ENCODE measurements at regions not wholly inside any gene's neighbourhood (a gene's known extent, or its start where the extent isn't known, plus 50 kb on each side); places are given as distances from the start of the nearest gene placed in this dataset.

DNA sequence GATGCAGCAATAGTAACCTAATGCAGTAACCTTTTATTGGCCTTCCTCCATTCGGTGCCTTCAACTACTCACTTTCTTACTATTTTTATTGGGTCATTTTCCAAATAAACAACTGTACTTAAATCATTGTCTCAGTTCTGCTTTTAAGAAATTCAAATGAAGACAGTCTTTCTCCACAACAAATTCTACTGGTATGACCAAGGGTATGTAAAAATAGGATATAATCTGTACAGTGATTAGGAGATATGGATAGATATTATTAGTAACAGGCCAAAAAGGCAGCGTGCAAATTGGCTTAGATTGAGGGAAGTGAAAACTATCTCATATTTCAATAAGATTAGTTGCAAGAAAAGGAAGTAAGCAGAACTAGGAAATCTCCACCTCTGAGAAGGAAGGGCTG is 177.4 kb upstream of the PPP1R2C start:
- DNase-seq: no peak
- Mint-ChIP-seq H3K36me3 (no peaks in the 10 kb centered on the region), H3K27me3 (ENCODE audit: low read depth in 3 of 3) (peaks cover 0 to 1% (median 0%) of the 10 kb centered on the region in 3 donors), H3K9me3 (no peaks in the 10 kb centered on the region), H3K4me3 (peak overlapping the region in 1 of 5 donors; percentile 31), H3K27ac (peak overlapping the region in 1 of 6 donors; percentile 22), H3K4me1 (peaks cover 12 to 15% of the 10 kb centered on the region in 2 donors)

DNA sequence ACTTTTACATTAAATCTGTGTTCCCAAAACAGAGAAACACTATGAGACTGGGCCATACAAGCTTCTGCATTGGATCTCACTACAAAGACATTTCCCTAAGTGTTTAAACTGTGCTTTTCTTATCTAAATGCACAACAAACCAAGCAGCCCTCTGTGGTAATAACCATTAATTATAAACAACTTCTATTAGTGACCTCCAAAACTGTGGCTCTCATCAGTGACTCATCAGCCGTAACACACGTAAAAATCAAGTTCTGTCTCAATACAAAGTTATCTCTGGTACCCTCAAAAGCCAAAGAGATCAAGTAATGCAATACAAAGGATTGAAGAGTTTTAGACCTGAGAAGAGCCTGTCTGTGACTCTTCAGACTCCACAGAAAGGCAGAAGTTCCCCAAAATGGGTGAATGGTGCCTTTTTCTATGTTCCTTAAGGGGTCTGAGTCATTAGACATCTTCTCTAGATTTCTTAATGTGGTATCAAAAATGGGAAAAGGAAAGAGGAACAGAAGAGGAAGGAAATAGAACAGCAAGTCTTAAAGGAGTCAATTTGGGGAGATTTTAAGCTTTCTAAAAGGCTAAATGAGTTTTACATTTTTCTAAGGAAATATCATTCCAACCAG is 189.8 kb upstream of the PPP1R2C start:
- Mint-ChIP-seq H3K9me3 (no peaks in the 10 kb centered on the region), H3K27ac (no peak overlapping the region), H3K4me1 (no peaks in the 10 kb centered on the region), H3K4me3 (no peak overlapping the region), H3K27me3 (ENCODE audit: low read depth in 3 of 3) (peaks cover 0 to 1% (median 0%) of the 10 kb centered on the region in 3 donors), H3K36me3 (no peaks in the 10 kb centered on the region)
- DNase-seq: no peak

DNA sequence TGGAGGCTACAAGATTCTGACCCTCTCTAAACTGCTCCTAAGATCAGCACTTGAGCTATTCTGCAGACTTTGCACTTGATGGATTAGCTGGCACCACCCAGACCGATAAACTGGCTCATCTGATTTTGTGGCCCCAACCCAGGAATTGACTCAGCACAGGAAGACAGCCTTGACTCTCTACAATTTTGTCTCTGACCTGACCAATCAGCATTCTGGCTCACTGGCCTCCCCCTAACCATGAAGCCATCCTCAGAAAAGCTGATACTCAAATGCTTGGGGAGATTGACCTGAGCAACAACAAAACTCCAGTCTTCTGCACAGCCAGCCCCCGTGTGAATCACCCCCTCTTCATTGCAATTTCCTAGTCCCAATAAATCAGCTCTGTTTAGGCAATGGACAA is 195.4 kb upstream of the PPP1R2C start:
- Mint-ChIP-seq H3K27ac (peak overlapping the region in 1 of 6 donors; percentile 49), H3K4me3 (no peak overlapping the region), H3K36me3 (no peaks in the 10 kb centered on the region), H3K27me3 (ENCODE audit: low read depth in 3 of 3) (peaks cover 0 to 6% (median 2%) of the 10 kb centered on the region in 3 donors), H3K9me3 (peaks cover 0 to 9% (median 0%) of the 10 kb centered on the region in 6 donors), H3K4me1 (no peaks in the 10 kb centered on the region)
- DNase-seq: no peak

DNA sequence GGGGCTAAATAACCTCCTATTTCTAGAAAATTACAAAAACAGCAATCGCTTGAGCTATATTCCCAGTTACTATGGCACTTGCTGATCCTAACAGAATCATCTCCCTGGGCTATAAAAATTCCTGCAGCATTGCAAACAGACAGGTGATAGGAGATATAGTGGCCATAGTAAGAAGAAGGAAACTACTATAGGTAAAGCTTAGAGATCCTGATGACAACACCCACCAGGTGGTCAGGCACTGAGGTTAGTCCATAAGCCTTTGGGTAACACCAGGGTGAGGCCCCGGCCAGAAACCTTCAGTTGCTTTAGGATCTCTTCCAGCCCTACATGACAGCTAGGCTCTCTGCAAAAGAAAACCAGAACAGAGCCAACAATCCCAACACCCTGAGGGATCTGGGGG is 197.9 kb upstream of the PPP1R2C start:
- Mint-ChIP-seq H3K9me3 (peaks cover 0 to 9% (median 0%) of the 10 kb centered on the region in 6 donors), H3K4me1 (no peaks in the 10 kb centered on the region), H3K36me3 (no peaks in the 10 kb centered on the region), H3K4me3 (no peak overlapping the region), H3K27ac (no peak overlapping the region), H3K27me3 (ENCODE audit: low read depth in 3 of 3) (peaks cover 0 to 6% (median 1%) of the 10 kb centered on the region in 3 donors)
- no peak for DNase-seq

DNA sequence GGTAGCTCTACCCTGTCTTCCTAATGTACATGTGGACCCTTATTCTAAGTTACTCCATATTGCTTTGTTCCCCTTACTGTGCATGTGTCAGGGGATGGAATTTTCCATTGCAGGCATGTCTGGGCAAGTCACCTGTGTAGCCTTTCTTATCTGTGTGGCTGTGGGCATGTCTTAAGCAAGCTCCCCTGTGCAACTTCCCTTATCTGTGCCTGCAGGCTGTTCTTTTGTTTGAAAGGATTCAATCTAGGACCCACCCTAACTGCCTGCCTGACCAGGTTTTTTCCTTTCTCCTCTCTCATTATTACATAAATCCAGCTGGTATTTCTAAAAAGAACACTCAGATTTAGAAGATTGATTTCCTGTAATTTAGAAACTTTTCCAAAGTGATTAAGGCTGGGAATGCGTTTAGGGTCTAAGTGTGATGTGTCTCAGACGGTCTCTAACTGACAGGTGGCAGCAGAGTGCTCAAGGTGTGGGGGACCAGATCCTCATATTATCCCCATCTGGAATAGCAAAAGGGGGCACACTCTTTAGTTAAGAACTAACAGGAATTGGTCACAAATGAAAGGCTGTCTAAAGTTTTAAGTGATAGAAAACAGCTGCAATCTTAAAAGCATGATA is 198.9 kb upstream of the PPP1R2C start:
- no peaks in the 10 kb centered on the region for H3K4me1 Mint-ChIP-seq
- no peak overlapping the region for H3K4me3 Mint-ChIP-seq
- DNase-seq: no peak
- H3K27me3 Mint-ChIP-seq (ENCODE audit: low read depth in 3 of 3): peaks cover 0 to 6% (median 1%) of the 10 kb centered on the region in 3 donors
- no peaks in the 10 kb centered on the region for H3K36me3 Mint-ChIP-seq
- H3K27ac Mint-ChIP-seq: no peak overlapping the region
- peaks cover 0 to 9% (median 0%) of the 10 kb centered on the region in 6 donors for H3K9me3 Mint-ChIP-seq

DNA sequence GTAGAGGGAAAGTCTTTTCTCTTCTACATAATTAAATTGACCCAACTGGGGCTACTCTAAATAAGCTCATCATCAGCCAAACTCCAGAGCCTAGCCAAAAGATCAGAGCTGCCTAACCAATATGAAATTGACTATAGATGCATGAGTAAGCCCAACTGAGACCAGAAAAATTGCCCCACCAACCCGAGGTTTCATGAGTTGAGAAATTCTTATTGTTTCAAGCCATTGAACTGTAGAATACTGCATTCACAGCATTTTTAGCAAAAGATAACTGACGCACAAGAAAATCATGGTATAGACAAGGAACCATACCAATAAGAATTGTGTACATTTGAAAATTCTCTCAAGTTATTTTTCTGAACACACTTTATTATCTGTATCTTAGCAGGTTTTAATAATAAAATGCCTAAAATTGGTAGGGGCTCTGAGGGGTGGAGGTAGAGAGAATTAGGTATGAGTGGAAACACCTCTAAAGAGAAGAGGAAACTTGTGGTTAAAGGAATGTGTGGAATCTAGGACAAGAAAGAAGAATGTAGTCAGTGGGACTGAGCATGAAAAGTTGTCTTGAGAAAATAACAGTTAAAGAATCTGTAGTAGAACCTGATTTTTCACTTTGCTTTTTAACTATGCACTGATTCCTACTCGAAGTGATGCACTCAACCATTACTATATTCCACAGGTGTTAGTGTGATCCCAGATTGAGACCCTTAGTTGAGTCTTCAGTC is 200.9 kb upstream of the PPP1R2C start:
- Mint-ChIP-seq H3K27me3 (ENCODE audit: low read depth in 3 of 3) (peaks cover 0 to 2% (median 1%) of the 10 kb centered on the region in 3 donors), H3K4me3 (no peak overlapping the region), H3K9me3 (peaks cover 0 to 2% (median 0%) of the 10 kb centered on the region in 6 donors), H3K27ac (no peak overlapping the region), H3K4me1 (no peaks in the 10 kb centered on the region), H3K36me3 (no peaks in the 10 kb centered on the region)
- no peak for DNase-seq

DNA sequence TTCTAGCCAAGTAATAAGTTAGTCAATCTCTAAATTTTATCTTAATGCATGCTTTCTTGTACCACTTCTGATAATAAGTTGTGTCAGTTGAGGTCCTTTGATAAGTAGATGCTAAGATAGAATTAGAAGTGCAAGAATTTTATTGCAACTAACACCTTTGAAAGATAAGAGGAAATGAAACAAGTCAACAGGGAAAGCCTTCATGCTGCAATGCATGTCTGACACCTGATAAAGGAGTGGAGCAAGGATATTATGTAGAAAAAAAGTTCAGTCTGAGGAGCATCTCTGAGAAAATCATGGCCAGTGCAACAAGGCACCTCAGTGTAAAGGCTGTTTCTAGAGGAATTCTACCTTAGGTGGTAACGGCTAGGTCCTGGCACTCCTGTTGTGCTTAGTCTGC is 210.7 kb upstream of the PPP1R2C start:
- no peak overlapping the region for H3K27ac Mint-ChIP-seq
- H3K4me1 Mint-ChIP-seq: no peaks in the 10 kb centered on the region
- no peak for DNase-seq
- H3K4me3 Mint-ChIP-seq: no peak overlapping the region
- H3K27me3 Mint-ChIP-seq (ENCODE audit: low read depth in 3 of 3): peaks cover 4 to 8% (median 4%) of the 10 kb centered on the region in 3 donors
- H3K9me3 Mint-ChIP-seq: peaks cover 0 to 2% (median 0%) of the 10 kb centered on the region in 6 donors
- H3K36me3 Mint-ChIP-seq: no peaks in the 10 kb centered on the region

DNA sequence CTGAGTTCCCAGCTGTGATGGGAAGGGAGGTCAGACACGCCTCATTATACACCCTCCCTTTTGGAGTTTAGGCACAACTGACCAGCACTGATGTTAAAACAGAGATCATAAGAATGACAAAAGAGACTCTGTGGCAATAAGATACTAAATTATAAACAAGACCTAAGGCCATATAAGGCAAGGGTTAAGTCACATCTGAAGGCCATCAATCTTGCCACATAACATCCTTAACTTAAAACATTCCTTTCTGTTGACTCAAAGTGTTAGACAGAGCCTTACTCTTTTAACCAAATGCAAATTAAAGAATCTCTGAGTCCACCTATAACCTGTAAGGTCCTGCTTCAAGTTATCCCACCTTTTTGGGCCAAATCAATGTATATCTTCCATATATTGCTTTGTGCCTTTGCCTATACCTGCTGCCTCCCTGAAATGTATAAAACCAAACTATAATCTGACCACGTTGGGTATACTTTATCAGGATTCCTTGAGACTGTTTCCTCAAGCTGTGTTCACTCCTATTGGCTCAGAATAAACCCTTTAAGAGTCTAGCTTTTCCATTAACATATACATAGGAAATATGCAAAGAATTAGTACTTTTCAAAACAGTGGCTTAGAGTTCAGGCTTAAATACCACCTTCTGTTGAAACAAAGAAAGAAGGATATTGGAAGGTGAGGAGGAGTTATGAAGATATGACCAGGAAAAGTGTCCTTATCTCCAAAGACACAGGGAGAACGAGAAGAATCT is 214.4 kb upstream of the PPP1R2C start:
- H3K27me3 Mint-ChIP-seq (ENCODE audit: low read depth in 3 of 3): peaks cover 4 to 11% (median 6%) of the 10 kb centered on the region in 3 donors
- no peaks in the 10 kb centered on the region for H3K4me1 Mint-ChIP-seq
- DNase-seq: no peak
- H3K4me3 Mint-ChIP-seq: no peak overlapping the region
- no peak overlapping the region for H3K27ac Mint-ChIP-seq
- peaks cover 0 to 2% (median 0%) of the 10 kb centered on the region in 6 donors for H3K9me3 Mint-ChIP-seq
- H3K36me3 Mint-ChIP-seq: no peaks in the 10 kb centered on the region

DNA sequence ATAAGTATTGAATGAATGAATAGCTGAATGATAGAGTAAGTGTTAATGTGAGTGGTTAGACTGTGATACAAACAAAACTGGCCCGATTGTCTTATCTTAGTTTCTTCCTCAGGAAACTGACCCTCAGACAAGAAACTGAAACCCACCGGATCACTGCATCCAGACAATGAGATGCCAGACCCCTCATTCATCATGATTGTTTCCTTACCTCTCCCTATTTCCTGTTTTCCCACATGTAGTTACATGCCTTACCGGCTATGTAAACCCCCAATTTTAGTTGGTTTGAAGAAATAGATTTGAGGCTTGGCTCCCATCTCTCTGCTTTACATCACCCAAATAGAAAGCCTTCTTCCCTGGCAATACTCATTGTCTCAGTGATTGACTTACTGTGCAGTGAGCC is 218.9 kb upstream of the PPP1R2C start:
- Mint-ChIP-seq H3K4me3 (no peak overlapping the region), H3K27me3 (ENCODE audit: low read depth in 3 of 3) (peaks cover 4 to 9% (median 4%) of the 10 kb centered on the region in 3 donors), H3K27ac (no peak overlapping the region), H3K4me1 (no peaks in the 10 kb centered on the region), H3K9me3 (no peaks in the 10 kb centered on the region), H3K36me3 (no peaks in the 10 kb centered on the region)
- no peak for DNase-seq

DNA sequence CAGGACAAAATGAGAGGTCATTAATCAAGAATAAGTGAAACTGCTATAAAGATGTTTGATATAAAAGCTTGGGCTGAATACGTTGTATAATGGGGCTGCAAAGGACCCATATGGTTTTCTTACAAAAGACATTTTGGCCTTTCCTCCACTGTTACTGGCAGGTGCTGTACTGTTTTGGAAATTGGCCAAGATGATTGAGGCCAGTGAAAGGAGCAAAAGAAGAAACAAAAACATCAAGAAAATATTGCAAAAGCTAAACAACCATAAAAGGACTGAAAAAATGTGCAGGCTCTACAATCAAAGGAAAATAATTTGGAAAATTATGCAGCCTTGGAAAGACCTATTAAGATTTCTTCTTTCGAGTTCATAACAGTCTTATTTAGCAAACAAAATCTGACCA is 222.2 kb upstream of the PPP1R2C start:
- Mint-ChIP-seq H3K27me3 (ENCODE audit: low read depth in 3 of 3) (peaks cover 2 to 8% (median 2%) of the 10 kb centered on the region in 3 donors), H3K36me3 (no peaks in the 10 kb centered on the region), H3K4me1 (no peaks in the 10 kb centered on the region), H3K27ac (no peak overlapping the region), H3K9me3 (no peaks in the 10 kb centered on the region), H3K4me3 (no peak overlapping the region)
- DNase-seq: no peak

DNA sequence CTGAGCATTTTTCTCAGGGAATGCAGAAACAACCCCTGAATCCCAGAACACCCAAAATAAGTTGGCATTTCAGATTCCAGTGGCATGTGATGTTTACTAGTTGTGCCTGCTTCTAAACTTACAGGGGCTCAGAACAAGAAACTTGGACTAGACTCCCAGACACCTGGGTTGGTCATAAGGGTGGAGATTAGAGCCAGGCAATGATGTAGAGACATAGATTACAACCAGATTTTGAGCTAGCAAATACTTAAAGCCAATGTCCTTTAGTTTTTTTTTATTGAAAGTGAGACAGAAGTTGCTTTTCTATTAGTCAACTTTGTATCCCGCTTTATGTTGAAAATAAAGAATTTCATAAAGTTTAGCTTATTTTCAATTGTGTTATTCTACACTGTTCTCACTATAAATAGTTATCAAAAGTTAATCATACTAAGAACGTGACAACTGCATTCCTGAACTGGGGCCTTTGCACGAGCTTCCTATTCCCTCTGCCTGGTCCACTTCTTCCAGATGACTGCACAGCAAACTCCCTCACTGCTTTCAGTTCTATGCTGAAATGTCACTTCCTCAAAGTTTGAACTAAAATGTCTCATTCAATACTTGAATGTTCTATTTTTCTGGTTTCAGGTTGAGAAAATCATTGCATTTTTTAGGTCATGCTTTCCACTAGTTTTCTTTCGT is 224.7 kb upstream of the PPP1R2C start:
- Mint-ChIP-seq H3K27ac (no peak overlapping the region), H3K4me3 (no peak overlapping the region), H3K4me1 (no peaks in the 10 kb centered on the region), H3K9me3 (no peaks in the 10 kb centered on the region), H3K27me3 (ENCODE audit: low read depth in 3 of 3) (peaks cover 0 to 2% (median 2%) of the 10 kb centered on the region in 3 donors), H3K36me3 (no peaks in the 10 kb centered on the region)
- no peak for DNase-seq

DNA sequence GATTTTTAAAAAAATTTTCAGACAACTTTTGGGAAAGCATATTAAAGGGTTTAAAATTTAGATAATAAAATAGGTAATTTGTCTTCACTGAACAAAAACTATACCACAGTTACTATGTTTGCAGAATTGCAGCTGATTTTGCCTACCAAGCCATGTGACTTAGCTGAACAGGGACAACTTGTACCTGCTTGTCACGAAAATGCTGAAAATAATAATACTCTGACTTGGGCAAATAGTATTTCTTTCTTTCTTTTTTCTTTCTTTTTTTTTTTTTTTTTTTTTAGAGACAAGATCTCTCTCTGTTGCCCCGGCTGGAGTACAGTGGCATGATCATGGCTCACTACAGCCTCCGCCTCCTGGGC is 225.2 kb upstream of the PPP1R2C start:
- Mint-ChIP-seq H3K4me1 (no peaks in the 10 kb centered on the region), H3K27me3 (ENCODE audit: low read depth in 3 of 3) (peaks cover 0 to 3% (median 2%) of the 10 kb centered on the region in 3 donors), H3K4me3 (no peak overlapping the region), H3K27ac (no peak overlapping the region), H3K9me3 (no peaks in the 10 kb centered on the region), H3K36me3 (no peaks in the 10 kb centered on the region)
- DNase-seq: no peak

DNA sequence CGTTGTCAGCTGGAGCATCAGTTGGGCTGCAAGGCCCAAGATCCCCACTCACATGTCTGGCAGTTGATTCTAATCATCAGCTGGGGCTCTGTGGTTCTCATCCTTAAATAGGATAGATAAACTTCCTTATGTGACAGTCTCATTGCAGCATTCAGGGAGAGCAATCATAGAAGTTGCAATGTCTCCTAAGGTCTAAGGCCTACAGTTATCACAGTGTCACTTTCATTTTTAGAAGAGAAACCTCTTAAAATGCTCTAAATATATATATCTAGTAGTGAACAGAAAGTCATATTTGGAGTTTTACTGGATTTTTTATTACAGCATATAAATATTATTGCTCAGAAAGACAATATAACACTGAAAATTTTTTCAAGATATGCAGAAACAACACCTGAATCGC is 226.0 kb upstream of the PPP1R2C start:
- H3K4me3 Mint-ChIP-seq: no peak overlapping the region
- no peak overlapping the region for H3K27ac Mint-ChIP-seq
- no peaks in the 10 kb centered on the region for H3K36me3 Mint-ChIP-seq

More for the DNA sequence above, 226.0 kb upstream of the PPP1R2C start:
- no peak for DNase-seq
- Mint-ChIP-seq H3K27me3 (ENCODE audit: low read depth in 3 of 3) (peaks cover 0 to 6% (median 6%) of the 10 kb centered on the region in 3 donors), H3K4me1 (no peaks in the 10 kb centered on the region), H3K9me3 (no peaks in the 10 kb centered on the region)

Measured in immature natural killer cell (primary cell).